Stimulated activated CD8-positive, alpha-beta memory T cell treated with anti-CD3 and anti-CD28 coated beads, Interleukin-2, amount 100 ng/mL, for 1 hour (primary cell): ENCODE measurements at regions not wholly inside any gene's neighbourhood (a gene's known extent, or its start where the extent isn't known, plus 50 kb on each side); places are given as distances from the start of the nearest gene placed in this dataset.
"Not testable (repeated sequence)": the region's sequence is repeated elsewhere in the genome, so short reads cannot be mapped to it uniquely, and the experiment has no call there.

Experiments used
- DNase-seq, 2 donors: peaks; one replicate each; pipeline ENCODE4 v3.0.0-alpha.2; 2020; ENCODE audit warnings: low read depth in 2 of 2

DNA sequence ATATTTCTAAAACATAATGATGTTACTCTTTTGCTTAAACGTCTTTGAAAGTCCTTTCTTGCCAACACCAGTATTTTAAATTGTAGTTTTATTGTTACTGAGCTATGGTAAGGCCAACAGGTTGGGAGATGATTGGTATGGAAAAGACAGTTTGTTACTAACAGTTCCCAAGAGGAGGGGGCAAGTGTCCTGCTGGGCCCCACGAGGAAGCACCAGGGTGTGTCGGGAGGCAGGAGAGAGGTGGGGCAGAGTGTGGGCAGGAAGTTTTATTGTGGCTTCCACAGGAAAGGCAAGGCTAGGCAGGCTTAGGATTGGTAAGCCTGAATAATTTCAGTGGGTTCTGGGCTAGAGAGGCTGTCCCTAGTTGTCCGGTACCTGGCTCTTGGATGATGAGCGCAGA, 134.3 kb downstream of the SOCS6 start:
- no peak for DNase-seq

DNA sequence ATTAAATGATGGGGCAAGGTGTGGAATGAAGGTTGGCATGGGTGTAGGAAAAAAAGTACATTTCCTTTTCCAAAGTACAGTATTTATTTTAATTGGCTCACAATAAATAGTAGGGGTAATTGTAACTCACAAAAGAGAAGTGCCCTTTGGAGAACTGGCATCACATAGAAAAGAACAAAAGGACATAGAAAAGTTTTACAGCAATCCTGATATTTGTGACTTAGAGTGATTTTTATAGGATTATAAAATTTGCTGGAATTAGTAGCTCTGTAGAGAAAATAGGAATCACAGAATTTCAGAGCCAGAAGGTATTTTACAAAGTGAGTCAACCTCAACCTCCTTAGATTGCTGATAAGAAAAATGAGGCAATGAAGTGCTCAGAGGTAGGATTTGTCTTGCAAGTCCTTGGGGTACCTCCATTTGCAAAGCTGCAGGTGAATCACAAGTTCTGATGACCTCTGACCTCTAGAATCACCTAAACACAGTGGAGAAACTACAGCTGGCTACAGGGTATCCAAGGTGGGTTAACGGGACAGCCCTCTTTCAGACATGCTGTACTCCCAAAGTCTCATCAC, 133.6 kb downstream of the SOCS6 start:
- DNase-seq = no peak

GRCh38 chr18:70421471-70422390, 132.9 kb downstream of the SOCS6 start:
- DNase-seq = no peak

- DNase-seq = no peak
Observed at GRCh38 chr18:70420146-70420898, 131.5 kb downstream of the SOCS6 start.

- DNase-seq = no peak
Observed at GRCh38 chr18:70419526-70419925, 130.7 kb downstream of the SOCS6 start.

- no peak for DNase-seq
Observed at GRCh38 chr18:70418546-70419311, 129.9 kb downstream of the SOCS6 start.

DNA sequence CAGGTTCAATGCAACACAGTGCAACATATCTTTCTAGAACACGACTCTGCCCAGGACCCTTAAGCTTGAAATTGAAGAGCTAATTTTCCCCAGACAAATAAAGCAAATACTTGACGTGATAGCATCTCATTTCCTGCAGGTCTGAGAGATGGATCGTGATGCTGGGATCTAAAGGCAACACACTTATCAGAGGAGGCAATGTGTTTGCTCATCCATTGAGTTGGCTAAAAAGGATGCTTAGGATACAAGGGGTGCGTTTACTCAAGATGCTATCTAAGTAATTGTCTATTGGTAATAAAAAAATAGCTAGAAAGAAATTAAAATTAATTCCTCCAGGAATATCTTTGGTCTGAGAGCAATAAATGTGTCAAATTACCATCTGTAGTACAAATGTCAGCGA, 129.0 kb downstream of the SOCS6 start:
- DNase-seq = no peak

DNA sequence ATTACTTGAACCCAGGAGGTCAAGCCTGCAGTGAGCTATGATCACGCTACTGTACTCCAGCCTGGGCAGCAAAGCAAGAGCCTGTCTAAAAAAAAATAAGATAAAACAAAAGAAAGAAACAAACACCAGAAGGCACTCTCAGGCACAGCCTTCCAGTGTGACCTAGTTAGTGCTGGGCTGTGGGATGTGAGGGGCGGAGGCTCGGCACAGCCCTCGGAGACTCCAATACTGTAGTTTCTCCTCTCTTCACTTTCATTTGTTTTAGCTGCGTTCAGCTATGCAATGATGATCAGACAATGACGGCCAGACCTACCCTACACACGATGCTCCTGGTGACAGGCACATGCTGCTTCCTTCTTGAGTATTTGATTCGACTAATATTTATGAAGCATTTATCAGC, 127.7 kb downstream of the SOCS6 start:
- no peak for DNase-seq

GRCh38 chr18:70415823-70416488, 127.1 kb downstream of the SOCS6 start:
- no peak for DNase-seq

- DNase-seq = no peak
Observed at GRCh38 chr18:70414315-70414900, 125.6 kb downstream of the SOCS6 start.

- no peak for DNase-seq
Observed at GRCh38 chr18:70413455-70413854, 124.6 kb downstream of the SOCS6 start.

- DNase-seq = no peak
Observed at GRCh38 chr18:70411876-70412435, 123.1 kb downstream of the SOCS6 start.

- no peak for DNase-seq
Observed at GRCh38 chr18:70411307-70411706, 122.5 kb downstream of the SOCS6 start.

- no peak for DNase-seq
Observed at GRCh38 chr18:70405052-70405451, 116.2 kb downstream of the SOCS6 start.

GRCh38 chr18:70400476-70400875, 111.6 kb downstream of the SOCS6 start:
- no peak for DNase-seq

GRCh38 chr18:70398076-70398475, 109.2 kb downstream of the SOCS6 start:
- no peak for DNase-seq

GRCh38 chr18:70397259-70397925, 108.5 kb downstream of the SOCS6 start:
- DNase-seq = no peak

DNA sequence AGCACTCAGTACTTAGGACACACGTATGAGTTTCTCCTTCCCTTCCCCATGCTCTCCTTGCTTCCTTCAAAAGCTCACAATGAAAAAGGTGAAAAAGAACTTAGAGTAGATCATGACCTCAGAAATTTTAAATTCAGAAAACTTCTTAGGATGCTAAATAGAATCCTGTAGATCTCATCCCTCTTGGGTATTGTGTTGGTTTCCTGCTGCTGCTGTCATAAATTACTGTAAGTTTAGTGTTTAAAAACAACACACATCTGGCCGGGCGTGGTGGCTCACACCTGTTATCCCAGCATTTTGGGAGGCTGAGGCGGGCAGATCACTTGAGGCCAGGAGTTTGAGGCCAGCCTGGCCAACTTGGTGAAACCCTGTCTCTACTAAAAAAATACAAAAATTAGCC, 106.9 kb downstream of the SOCS6 start:
- DNase-seq = not testable (repeated sequence)

GRCh38 chr18:70394672-70395071, 105.8 kb downstream of the SOCS6 start:
- no peak for DNase-seq
